Midbrain (tissue), 1 donor: ENCODE measurements at regions not wholly inside any gene's neighbourhood (a gene's known extent, or its start where the extent isn't known, plus 50 kb on each side); places are given as distances from the start of the nearest gene placed in this dataset.

ENCODE experiments used
- DNase-seq: peaks from one replicate; lab custom pipeline; 2025; lab: John Stamatoyannopoulos, UW

- DNase-seq, result no peak
Observed at GRCh38 chr2:118510807-118511206, 336.6 kb downstream of the EN1 start.

GRCh38 chr2:118509319-118510004 is 338.0 kb downstream of the EN1 start:
- no peak for DNase-seq

- DNase-seq, result no peak
Observed at GRCh38 chr2:118508282-118508681, 339.2 kb downstream of the EN1 start.

GRCh38 chr2:118505436-118505835 is 342.0 kb downstream of the EN1 start:
- no peak for DNase-seq

- DNase-seq, result no peak
Observed at GRCh38 chr2:118502106-118502505, 345.3 kb downstream of the EN1 start.

GRCh38 chr2:118498943-118499342 is 348.5 kb downstream of the EN1 start:
- no peak for DNase-seq

GRCh38 chr2:118496870-118497611 is 350.4 kb downstream of the EN1 start:
- DNase-seq, result no peak

- no peak for DNase-seq
Observed at GRCh38 chr2:118496467-118496866, 351.0 kb downstream of the EN1 start.

GRCh38 chr2:118495290-118495689 is 352.2 kb downstream of the EN1 start:
- DNase-seq, result no peak

GRCh38 chr2:118493213-118493612 is 354.2 kb downstream of the EN1 start:
- DNase-seq, result no peak

- no peak for DNase-seq
Observed at GRCh38 chr2:118492335-118492734, 355.1 kb downstream of the EN1 start.

GRCh38 chr2:118490330-118490729 is 357.1 kb downstream of the EN1 start:
- no peak for DNase-seq

- no peak for DNase-seq
Observed at GRCh38 chr2:118489712-118490299, 357.6 kb downstream of the EN1 start.

GRCh38 chr2:118481299-118481698 is 366.1 kb downstream of the EN1 start:
- DNase-seq, result no peak

- no peak for DNase-seq
Observed at GRCh38 chr2:118479020-118479419, 368.4 kb downstream of the EN1 start.

GRCh38 chr2:118477111-118477862 is 370.2 kb downstream of the EN1 start:
- DNase-seq, result no peak

- no peak for DNase-seq
Observed at GRCh38 chr2:118475622-118476205, 371.7 kb downstream of the EN1 start.

- no peak for DNase-seq
Observed at GRCh38 chr2:118474541-118474920, 372.9 kb downstream of the EN1 start.

- DNase-seq, result no peak
Observed at GRCh38 chr2:118473846-118474540, 373.5 kb downstream of the EN1 start.

- no peak for DNase-seq
Observed at GRCh38 chr2:118473241-118473640, 374.2 kb downstream of the EN1 start.

GRCh38 chr2:118470297-118470696 is 377.2 kb downstream of the EN1 start:
- DNase-seq, result no peak

- DNase-seq, result no peak
Observed at GRCh38 chr2:118469103-118469502, 378.3 kb downstream of the EN1 start.
